Ishikawa (cell line): ENCODE measurements at regions not wholly inside any gene's neighbourhood (a gene's known extent, or its start where the extent isn't known, plus 50 kb on each side); places are given as distances from the start of the nearest gene placed in this dataset.

Experiments
- EP300 ChIP-seq: IDR thresholded peaks from 2 replicates; pipeline ENCODE4 v1.6.1; 2012; ENCODE audit warnings: borderline replicate concordance
- FOXM1 ChIP-seq: IDR thresholded peaks from 2 replicates; pipeline ENCODE4 v1.6.1; 2012; ENCODE audit warnings: low read depth, borderline replicate concordance
- MAX ChIP-seq: IDR thresholded peaks from 2 replicates; pipeline ENCODE4 v1.6.1; 2012
- RAD21 ChIP-seq: IDR thresholded peaks from 2 replicates; pipeline ENCODE4 v1.6.1; 2012; ENCODE audit warnings: low read depth
- TAF1 ChIP-seq: IDR thresholded peaks from 2 replicates; pipeline ENCODE4 v1.6.1; 2012; ENCODE audit warnings: low read depth, mild to moderate bottlenecking
- TCF12 ChIP-seq: IDR thresholded peaks from 2 replicates; pipeline ENCODE4 v1.6.1; 2012; ENCODE audit warnings: low read depth
- USF1 ChIP-seq: IDR thresholded peaks from 2 replicates; pipeline ENCODE4 v1.6.1; 2012
- YY1 ChIP-seq: IDR thresholded peaks from 2 replicates; pipeline ENCODE4 v1.6.1; 2012; ENCODE audit warnings: low read depth

- TF ChIP-seq MAX, result no peak
- TF ChIP-seq TCF12, result no peak
- TF ChIP-seq FOXM1, result no peak
- no peak for TF ChIP-seq TAF1
- no peak for TF ChIP-seq EP300
- no peak for TF ChIP-seq RAD21
- no peak for TF ChIP-seq USF1
- TF ChIP-seq YY1, result no peak
These were observed 284.6 kb upstream of the LRP1B start for GRCh38 chr2:142415461-142415860.
